WI38 (cell line): ENCODE measurements at regions not wholly inside any gene's neighbourhood (a gene's known extent, or its start where the extent isn't known, plus 50 kb on each side); places are given as distances from the start of the nearest gene placed in this dataset.

ENCODE experiments used
- H3K4me3 ChIP-seq: 2 replicates; pipeline ENCODE4 v1.5.1; 2011; ENCODE audit warnings: low read depth, mild to moderate bottlenecking, control low read depth, low read length
- TF ChIP-seq, protein P1 (sequence below): IDR thresholded peaks from 2 replicates; pipeline ENCODE4 v1.5.1; 2012; ENCODE audit warnings: low read depth, mild to moderate bottlenecking, control low read depth, low read length

- TF ChIP-seq, protein P1, sequence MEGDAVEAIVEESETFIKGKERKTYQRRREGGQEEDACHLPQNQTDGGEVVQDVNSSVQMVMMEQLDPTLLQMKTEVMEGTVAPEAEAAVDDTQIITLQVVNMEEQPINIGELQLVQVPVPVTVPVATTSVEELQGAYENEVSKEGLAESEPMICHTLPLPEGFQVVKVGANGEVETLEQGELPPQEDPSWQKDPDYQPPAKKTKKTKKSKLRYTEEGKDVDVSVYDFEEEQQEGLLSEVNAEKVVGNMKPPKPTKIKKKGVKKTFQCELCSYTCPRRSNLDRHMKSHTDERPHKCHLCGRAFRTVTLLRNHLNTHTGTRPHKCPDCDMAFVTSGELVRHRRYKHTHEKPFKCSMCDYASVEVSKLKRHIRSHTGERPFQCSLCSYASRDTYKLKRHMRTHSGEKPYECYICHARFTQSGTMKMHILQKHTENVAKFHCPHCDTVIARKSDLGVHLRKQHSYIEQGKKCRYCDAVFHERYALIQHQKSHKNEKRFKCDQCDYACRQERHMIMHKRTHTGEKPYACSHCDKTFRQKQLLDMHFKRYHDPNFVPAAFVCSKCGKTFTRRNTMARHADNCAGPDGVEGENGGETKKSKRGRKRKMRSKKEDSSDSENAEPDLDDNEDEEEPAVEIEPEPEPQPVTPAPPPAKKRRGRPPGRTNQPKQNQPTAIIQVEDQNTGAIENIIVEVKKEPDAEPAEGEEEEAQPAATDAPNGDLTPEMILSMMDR: no peak
- H3K4me3 ChIP-seq: no peak overlapping the region
Observed at GRCh38 chr18:40782453-40783130, 1172.4 kb upstream of the PIK3C3 start.

GRCh38 chr18:40769786-40770185, 1185.2 kb upstream of the PIK3C3 start:
- TF ChIP-seq, protein P1: no peak
- H3K4me3 ChIP-seq: no peak overlapping the region

DNA sequence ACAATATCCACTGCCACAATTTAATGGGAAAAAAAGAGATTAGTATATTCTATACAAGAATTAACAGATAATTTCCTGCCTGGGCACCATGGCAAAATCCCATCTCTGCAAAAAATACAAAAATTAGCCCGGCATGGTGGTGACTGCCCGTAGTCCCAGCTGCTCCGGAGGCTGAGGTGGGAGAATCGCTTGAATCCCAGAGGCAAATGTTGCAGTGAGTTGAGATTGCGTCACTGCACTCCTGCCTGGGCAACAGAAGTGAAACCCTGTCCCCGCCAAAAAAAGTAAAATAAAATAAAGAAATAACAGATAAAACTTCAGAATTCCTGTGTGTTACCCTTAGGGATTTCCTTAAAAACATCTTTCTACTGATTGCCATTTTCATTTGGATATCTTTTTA, 1194.8 kb upstream of the PIK3C3 start:
- no peak overlapping the region for H3K4me3 ChIP-seq
- TF ChIP-seq, protein P1: no peak

DNA sequence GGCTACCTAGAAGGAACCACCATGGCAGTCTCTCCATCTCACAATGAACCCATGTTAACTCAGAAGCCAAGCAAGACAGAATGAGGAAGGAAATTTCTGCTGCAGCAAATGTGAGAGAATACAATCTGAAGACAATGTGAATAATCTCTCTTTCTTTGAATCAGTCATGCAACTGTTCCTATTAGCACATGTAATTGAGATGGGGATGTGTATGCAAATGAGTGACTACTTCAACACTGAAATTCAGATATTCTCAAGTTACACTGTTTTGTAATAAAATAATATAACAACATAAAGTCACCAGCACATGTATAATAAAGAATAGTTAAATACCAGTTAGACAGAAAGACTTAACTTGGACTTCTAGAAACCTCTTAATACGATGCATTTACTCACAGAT, 1200.6 kb upstream of the PIK3C3 start:
- TF ChIP-seq, protein P1: no peak
- no peak overlapping the region for H3K4me3 ChIP-seq

GRCh38 chr18:40752316-40752715, 1202.7 kb upstream of the PIK3C3 start:
- TF ChIP-seq, protein P1: no peak
- H3K4me3 ChIP-seq: no peak overlapping the region

DNA sequence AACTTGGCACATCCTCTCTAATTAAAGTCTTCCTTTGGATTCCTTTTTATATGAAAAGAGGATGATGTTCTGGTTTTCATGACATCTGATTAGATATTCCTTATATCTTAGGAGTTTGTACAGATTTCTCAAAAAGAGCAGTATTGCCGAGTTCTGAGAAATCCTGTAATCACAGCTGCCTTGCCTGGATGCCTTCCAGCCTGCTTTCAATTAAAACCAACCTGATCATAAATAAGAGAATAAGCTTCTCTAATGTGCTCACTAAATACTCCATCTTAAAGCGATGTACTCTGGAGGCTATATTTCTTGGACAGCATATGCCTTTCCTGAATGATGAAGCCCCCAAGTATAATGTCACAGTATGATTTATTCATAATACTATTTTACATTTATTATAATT, 1203.8 kb upstream of the PIK3C3 start:
- TF ChIP-seq, protein P1: no peak

GRCh38 chr18:40739029-40739428, 1216.0 kb upstream of the PIK3C3 start:
- H3K4me3 ChIP-seq: no peak overlapping the region

More for the DNA sequence above, 1203.8 kb upstream of the PIK3C3 start:
- H3K4me3 ChIP-seq: no peak overlapping the region

More at GRCh38 chr18:40739029-40739428, 1216.0 kb upstream of the PIK3C3 start:
- TF ChIP-seq, protein P1: no peak
